GM23338 (cell line): ENCODE measurements at regions not wholly inside any gene's neighbourhood (a gene's known extent, or its start where the extent isn't known, plus 50 kb on each side); places are given as distances from the start of the nearest gene placed in this dataset.
A peak's percentile ranks its signal among the peaks of the same experiment; 100 is the strongest.

Source experiments
- ATAC-seq: fragments of 200-7000 bp; cut with Tn5 transposase; 3 replicates; pipeline ENCODE4 v1.9.1; 2020
- DNase-seq: peaks from one replicate; pipeline ENCODE4 v3.0.0-alpha.2; 2015; ENCODE audit warnings: low spot score
- H2AFZ ChIP-seq: fragments of 200-600 bp; sonication (generic); 2 replicates; pipeline ENCODE4 v1.8.0; 2016; ENCODE audit warnings: antibody characterized with exemption, mild to moderate bottlenecking, moderate library complexity
- H3F3A ChIP-seq: fragments of 200-600 bp; sonication (generic); replicated peaks from 2 replicates; pipeline ENCODE4 v1.8.0; 2017; ENCODE audit warnings: antibody characterized with exemption, mixed run types, low read depth
- H3K27ac ChIP-seq: fragments of 200-600 bp; sonication (generic); 2 replicates; pipeline ENCODE4 v1.6.1; 2016; ENCODE audit warnings: low read depth
- H3K27me3 ChIP-seq: fragments of 200-600 bp; sonication (generic); 2 replicates; pipeline ENCODE4 v1.8.0; 2016; ENCODE audit warnings: mild to moderate bottlenecking, mixed run types, moderate library complexity; ENCODE audit not compliant: insufficient read depth
- H3K36me3 ChIP-seq: fragments of 200-600 bp; sonication (generic); 2 replicates; pipeline ENCODE4 v1.8.0; 2016; ENCODE audit warnings: mild to moderate bottlenecking; ENCODE audit not compliant: insufficient read depth
- H3K4me1 ChIP-seq: fragments of 200-600 bp; sonication (generic); 2 replicates; pipeline ENCODE4 v1.8.0; 2016; ENCODE audit warnings: mild to moderate bottlenecking, moderate library complexity; ENCODE audit not compliant: insufficient read depth
- H3K4me2 ChIP-seq: fragments of 200-600 bp; sonication (generic); 2 replicates; pipeline ENCODE4 v1.7.1; 2017; ENCODE audit warnings: mixed run types
- H3K4me3 ChIP-seq: fragments of 200-600 bp; sonication (generic); 2 replicates; pipeline ENCODE4 v1.6.1; 2016; ENCODE audit warnings: mixed run types
- H3K79me2 ChIP-seq: fragments of 200-600 bp; sonication (generic); replicated peaks from 2 replicates; pipeline ENCODE4 v1.8.0; 2017; ENCODE audit warnings: mild to moderate bottlenecking; ENCODE audit not compliant: insufficient read depth
- H3K9me2 ChIP-seq: fragments of 200-600 bp; sonication (generic); 2 replicates; pipeline ENCODE4 v1.8.0; 2017; ENCODE audit not compliant: insufficient read depth
- H4K20me1 ChIP-seq: fragments of 200-600 bp; sonication (generic); replicated peaks from 2 replicates; pipeline ENCODE4 v1.8.0; 2017; ENCODE audit warnings: mild to moderate bottlenecking; ENCODE audit not compliant: insufficient read depth
- H3K27ac Mint-ChIP-seq: 2 replicates; pipeline ENCODE4 v1.8.0; 2020; ENCODE audit warnings: inconsistent platforms, mild to moderate bottlenecking, moderate library complexity, mixed read lengths
- H3K27me3 Mint-ChIP-seq: 3 replicates; pipeline ENCODE4 v1.8.0; 2022; ENCODE audit warnings: low read depth, mild to moderate bottlenecking, moderate library complexity, mixed read lengths, inconsistent platforms; ENCODE audit not compliant: insufficient read depth, poor library complexity
- H3K36me3 Mint-ChIP-seq: 3 replicates; pipeline ENCODE4 v1.8.0; 2021; ENCODE audit warnings: low read depth, mild to moderate bottlenecking, inconsistent platforms, moderate library complexity, mixed read lengths
- H3K4me1 Mint-ChIP-seq: 3 replicates; pipeline ENCODE4 v1.8.0; 2020; ENCODE audit warnings: mild to moderate bottlenecking, inconsistent platforms, mixed read lengths
- H3K4me3 Mint-ChIP-seq: 3 replicates; pipeline ENCODE4 v1.8.0; 2021; ENCODE audit warnings: moderate library complexity, mild to moderate bottlenecking, inconsistent platforms, mixed read lengths
- H3K9me3 Mint-ChIP-seq: 3 replicates; pipeline ENCODE4 v1.8.0; 2020; ENCODE audit warnings: moderate library complexity, mild to moderate bottlenecking, inconsistent platforms, mixed read lengths
- EZH2 ChIP-seq: fragments of 200-600 bp; sonication (generic); IDR thresholded peaks from one replicate; pipeline ENCODE4 v1.8.0; 2017; ENCODE audit warnings: antibody characterized with exemption, mild to moderate bottlenecking, low read depth; ENCODE audit not compliant: unreplicated experiment
- EZH2phosphoT487 ChIP-seq: fragments of 200-600 bp; sonication (generic); IDR thresholded peaks from one replicate; pipeline ENCODE4 v1.8.1; 2018; ENCODE audit warnings: antibody characterized with exemption; ENCODE audit not compliant: unreplicated experiment
- NANOG ChIP-seq: IDR thresholded peaks from 2 replicates; pipeline ENCODE4 v1.6.1; 2016; ENCODE audit warnings: antibody characterized with exemption, borderline replicate concordance
- POLR2AphosphoS5 ChIP-seq: IDR thresholded peaks from 2 replicates; pipeline ENCODE4 v1.6.1; 2016; ENCODE audit warnings: antibody characterized with exemption, low read depth
- REST ChIP-seq: IDR thresholded peaks from one replicate; pipeline ENCODE4 v1.6.1; 2018; ENCODE audit warnings: antibody characterized with exemption; ENCODE audit not compliant: unreplicated experiment
- STAT1 ChIP-seq: IDR thresholded peaks from one replicate; pipeline ENCODE4 v1.6.1; 2016; ENCODE audit warnings: antibody characterized with exemption; ENCODE audit not compliant: unreplicated experiment
- ZNF462 ChIP-seq: fragments of 250-450 bp; sonication (Bioruptor Pico); IDR thresholded peaks from 2 replicates; pipeline ENCODE4 v1.5.0; 2020; ENCODE audit warnings: mild to moderate bottlenecking, moderate library complexity

- Histone ChIP-seq H3K27ac (0 out of 2 replicates have a peak overlapping the region, but pooled peaks have one; percentile 9), H2AFZ (peak overlapping the region; percentile 83; the same call in 1 of the 2 replicates), H3K27me3 (no peaks in the 10 kb centered on the region), H3K4me1 (peaks cover 9% of the 10 kb centered on the region; the same call in 1 of the 2 replicates), H3K79me2 (no peaks in the 10 kb centered on the region), H3K9me2 (no peaks in the 10 kb centered on the region), H3F3A (no peaks in the 10 kb centered on the region), H4K20me1 (no peaks in the 10 kb centered on the region), H3K4me3 (no peak overlapping the region), H3K4me2 (peak overlapping the region; percentile 19; the same call in 1 of the 2 replicates), H3K36me3 (no peaks in the 10 kb centered on the region)
- no peak for TF ChIP-seq ZNF462
- TF ChIP-seq NANOG = no peak
- TF ChIP-seq EZH2 = no peak
- no peak for TF ChIP-seq EZH2phosphoT487
- Mint-ChIP-seq H3K36me3 (no peaks in the 10 kb centered on the region), H3K27me3 (peaks cover 4% of the 10 kb centered on the region), H3K4me3 (no peak overlapping the region), H3K9me3 (no peaks in the 10 kb centered on the region), H3K27ac (no peak overlapping the region), H3K4me1 (peaks cover 12% of the 10 kb centered on the region)
- DNase-seq (no peak), ATAC-seq (peak; percentile 56)
Observed at GRCh38 chr9:86643946-86644674, 289.9 kb upstream of the TUT7 start.

- H3K9me2 ChIP-seq = no peaks in the 10 kb centered on the region
- DNase-seq = no peak
- no peak overlapping the region for H3K27ac Mint-ChIP-seq
- H3K4me3 ChIP-seq = no peak overlapping the region
- peaks cover 4% of the 10 kb centered on the region for H3K27me3 Mint-ChIP-seq
- ATAC-seq = no peak
- no peaks in the 10 kb centered on the region for H3K36me3 ChIP-seq
- no peaks in the 10 kb centered on the region for H3K9me3 Mint-ChIP-seq
- no peaks in the 10 kb centered on the region for H3K79me2 ChIP-seq
- H3K4me3 Mint-ChIP-seq = no peak overlapping the region
- H3K36me3 Mint-ChIP-seq = no peaks in the 10 kb centered on the region
- no peak overlapping the region for H3K4me2 ChIP-seq
- no peak overlapping the region for H3K27ac ChIP-seq
- H3F3A ChIP-seq = no peaks in the 10 kb centered on the region
- H4K20me1 ChIP-seq = no peaks in the 10 kb centered on the region
- no peak overlapping the region for H2AFZ ChIP-seq
- H3K27me3 ChIP-seq = no peaks in the 10 kb centered on the region
- H3K4me1 Mint-ChIP-seq = peaks cover 15% of the 10 kb centered on the region
- H3K4me1 ChIP-seq = peaks cover 9% of the 10 kb centered on the region; the same call in 1 of the 2 replicates
- no peak for TF ChIP-seq EZH2
- no peak for TF ChIP-seq EZH2phosphoT487
- TF ChIP-seq POLR2AphosphoS5 = no peak
- TF ChIP-seq REST = no peak
- no peak for TF ChIP-seq STAT1
Observed at GRCh38 chr9:86642721-86643120, 288.5 kb upstream of the TUT7 start.
